ENCODE measurements at regions not wholly inside any gene's neighbourhood (a gene's known extent, or its start where the extent isn't known, plus 50 kb on each side); places are given as distances from the start of the nearest gene placed in this dataset.

DNA sequence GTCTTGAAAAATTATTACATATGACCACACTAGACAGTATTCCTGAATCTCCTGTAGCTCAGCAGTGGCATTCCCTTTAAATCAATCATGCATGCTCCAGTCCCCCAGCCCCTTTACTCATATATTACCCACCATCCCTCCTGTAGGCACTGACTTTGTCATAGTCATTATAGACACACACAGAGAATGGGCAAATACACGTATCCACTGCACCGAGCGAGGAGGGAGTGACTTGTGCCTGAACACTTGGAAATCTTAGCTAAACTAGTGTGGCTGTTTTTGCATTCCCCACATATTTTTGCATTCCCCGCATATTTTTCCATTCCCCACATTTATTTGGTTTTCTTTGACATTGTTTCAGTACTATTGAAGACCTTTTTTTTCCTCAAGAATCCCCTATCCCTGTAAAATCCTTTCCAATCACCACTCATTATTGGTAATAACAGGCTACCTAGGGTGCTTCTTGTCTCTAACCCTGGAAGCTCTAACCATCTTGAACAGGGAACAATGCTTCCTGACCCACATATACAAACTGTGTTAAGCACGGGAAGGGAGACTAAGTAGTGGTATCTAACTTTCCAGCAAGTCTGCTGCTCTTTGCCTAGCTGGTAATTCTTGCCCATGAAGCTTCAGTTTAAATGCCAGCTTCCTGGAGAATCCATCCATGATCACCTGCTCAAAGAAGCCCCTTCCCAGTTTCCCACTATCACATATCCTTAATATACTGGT lies 534.4 kb upstream of the CAMK1G start:
- DNase-seq, result no peak

DNA sequence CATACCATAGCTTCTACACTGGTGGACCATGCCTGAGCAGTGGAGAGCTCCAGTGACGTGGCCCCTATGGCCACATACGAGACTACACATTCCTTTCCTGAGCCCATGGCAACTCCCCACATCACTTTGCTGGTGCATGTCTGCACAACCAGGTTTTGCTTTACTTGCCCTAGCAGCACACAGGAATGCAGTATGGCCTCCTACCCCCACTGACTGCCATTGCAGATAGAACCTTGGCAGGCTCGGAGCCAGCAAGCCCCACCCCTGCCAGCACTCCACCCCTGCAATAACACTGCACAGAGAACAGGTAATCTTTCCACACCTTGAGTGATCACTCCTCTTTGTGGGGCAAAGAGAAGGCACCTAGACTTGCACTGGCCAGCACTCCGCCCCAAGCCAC lies 531.9 kb upstream of the CAMK1G start:
- DNase-seq, result no peak

- no peak for DNase-seq
Measured at GRCh38 chr1:209053587-209053986, 529.9 kb upstream of the CAMK1G start.

- no peak for DNase-seq
Measured at GRCh38 chr1:209057083-209057482, 526.4 kb upstream of the CAMK1G start.

DNA sequence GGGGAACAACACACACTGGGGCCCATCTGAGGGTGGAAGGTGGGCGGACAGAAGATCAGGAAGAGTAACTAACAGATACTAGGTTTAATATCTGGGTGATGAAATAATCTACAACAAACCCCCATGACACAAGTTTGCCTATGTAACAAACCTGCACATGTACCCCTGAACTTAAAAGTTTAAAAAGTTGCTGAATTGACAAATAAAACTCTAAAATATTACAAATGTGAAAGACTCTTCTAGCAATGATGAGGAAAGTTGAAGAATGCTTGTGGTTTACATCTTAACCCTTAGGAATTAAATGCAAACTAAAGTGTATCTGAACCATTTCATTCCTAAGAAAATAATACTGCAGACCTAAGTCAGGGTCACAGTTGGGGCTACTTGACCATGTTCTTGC lies 525.6 kb upstream of the CAMK1G start:
- no peak for DNase-seq

DNA sequence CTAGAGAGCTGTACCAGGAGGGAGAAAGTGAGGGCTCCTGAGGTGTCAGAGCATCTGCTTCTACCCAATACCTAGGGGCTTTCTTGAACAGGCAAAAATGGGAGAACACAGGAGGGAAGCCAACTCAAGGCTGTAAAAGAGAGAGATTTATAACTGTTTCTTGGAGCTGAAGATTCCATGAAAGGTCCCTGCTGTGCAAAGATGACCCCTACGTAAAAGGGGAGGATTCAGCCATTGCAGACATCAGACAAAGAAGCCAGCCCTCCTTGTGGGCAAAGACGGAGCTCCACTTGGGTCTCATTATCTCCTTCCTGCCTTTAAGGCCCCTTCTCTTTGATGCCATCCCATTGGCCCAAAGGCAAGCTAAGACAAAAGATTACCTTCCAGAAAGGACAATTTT lies 524.1 kb upstream of the CAMK1G start:
- DNase-seq, result no peak

DNA sequence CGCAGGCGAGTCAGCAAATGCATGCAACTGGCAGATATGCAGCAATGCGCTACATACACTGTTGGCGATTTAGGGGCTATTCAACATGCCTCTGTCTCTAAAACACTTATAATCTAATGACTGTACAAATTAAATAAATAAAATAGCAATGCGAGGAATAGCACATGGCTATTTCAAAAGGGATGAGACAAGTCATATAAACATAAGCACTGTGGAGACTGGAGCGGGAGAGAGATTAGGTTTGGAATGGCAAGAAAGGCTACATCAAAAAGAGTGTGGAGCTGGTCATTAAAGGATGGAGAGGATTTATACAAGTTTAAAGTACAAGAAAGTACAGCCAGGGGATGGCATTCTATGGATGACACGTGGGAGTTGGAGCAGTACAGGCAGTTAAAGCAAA lies 523.5 kb upstream of the CAMK1G start:
- no peak for DNase-seq

DNA sequence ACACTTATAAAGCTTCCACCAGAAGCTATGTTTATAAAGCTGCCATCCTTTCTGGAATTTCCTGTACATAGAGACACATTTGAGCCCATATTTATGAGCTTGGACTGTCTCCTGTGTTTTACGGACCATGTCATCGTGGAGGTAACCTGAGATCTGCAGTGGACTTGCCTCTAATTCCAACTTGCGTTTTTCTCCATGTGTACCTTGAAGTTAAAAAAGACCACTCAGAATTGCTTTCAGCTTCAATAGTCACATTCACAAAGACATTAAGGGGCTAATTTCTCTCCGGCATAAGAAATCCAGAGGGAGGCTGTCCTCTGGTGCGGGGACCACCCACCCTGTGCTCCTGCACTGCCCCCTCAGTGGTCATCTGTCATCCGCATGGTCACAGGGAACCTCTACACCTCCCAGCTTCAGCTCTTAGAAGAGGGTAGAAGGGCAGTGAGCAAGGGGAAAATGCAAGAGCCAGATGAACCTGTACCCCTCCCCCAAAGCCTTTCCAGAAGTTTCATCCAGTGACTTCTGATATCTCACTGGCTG lies 521.4 kb upstream of the CAMK1G start:
- DNase-seq, result no peak

DNA sequence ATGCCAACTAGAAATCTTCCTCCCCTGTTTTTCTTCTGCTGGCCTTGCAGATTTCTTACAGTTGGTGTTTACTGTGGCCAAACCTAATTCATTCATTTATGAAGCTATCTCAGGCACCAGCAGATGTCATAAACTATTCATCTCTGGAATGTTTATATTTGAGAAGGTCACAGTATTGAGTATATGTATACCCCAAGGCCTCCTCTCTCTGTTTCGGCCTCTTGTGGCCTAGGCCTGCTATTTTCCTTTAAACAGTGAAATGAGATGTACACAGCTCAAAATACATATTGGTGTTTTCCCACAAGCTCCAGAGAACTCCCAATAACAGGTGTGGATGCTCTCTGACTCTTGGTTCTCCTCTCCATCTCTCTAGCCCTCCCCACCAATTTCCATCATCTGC lies 520.7 kb upstream of the CAMK1G start:
- DNase-seq, result no peak

- no peak for DNase-seq
Measured at GRCh38 chr1:209063767-209064659, 519.5 kb upstream of the CAMK1G start.

GRCh38 chr1:209064850-209065706 lies 518.4 kb upstream of the CAMK1G start:
- no peak for DNase-seq

DNA sequence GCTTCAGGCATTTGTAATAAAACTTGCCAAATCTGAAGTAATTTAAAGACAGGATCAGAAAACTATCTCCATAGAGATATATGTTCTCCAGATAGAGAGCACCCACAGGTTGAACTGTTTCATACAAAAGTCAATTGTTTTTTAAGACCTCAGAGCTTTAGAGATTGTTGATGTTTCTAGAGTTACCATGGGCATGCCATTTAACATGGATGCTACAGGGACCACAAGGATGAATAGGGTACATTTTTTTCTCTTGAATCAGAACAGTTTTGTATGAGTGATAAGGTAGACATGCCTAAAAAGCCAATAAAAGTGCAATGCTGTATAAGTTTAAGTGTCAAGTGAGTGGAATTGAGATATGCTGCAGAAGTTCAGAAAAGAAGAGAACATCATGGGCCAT lies 511.0 kb upstream of the CAMK1G start:
- DNase-seq, result no peak

DNA sequence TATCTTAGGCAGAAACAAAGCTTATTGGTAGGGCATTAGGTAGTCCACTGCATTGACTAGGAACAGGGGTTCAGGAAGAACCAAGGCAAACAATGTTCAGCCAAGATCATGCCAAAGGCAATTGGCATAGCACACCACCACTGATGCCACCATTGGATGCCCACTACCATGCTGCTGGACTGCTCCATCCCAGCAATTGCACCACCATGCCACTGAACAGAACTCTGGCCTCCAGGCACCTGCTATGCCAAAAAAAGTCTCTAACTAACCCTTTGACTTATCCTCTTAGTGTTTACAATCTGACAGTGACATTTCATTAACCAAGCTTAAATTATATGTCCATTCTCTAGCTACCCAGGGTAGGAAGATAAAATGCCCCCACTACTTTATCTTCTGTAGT lies 509.6 kb upstream of the CAMK1G start:
- no peak for DNase-seq

DNA sequence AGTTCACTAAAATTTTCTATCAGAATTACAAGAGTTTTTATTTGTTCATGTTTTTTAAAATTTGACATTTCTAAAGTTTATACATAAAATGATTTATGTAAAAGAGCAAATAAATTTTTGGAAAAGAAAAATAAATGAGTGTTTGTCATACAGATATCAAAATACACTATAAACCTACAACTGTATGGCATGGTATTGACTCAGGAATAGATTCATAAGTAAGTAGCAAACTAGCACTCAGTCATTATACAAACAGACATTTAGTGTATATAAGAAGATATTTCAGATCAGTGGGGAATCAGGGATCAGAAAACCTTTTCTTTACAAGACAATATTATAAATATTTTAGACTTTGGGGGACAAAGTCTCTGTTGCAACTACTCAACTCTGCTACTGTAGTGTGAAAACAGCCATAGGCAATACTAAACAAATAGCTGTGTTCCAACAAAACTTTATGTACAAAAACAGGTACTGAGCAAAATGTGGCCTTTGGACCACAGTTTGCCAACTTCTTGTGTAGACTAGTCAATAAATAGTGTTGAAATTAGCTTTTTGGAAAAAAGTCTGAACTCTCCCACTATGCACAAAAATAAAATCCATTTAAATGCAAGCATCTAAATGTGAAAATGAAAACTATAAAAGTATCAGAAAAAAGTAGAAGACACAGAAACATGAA lies 508.8 kb upstream of the CAMK1G start:
- no peak for DNase-seq

GRCh38 chr1:209076688-209077087 lies 506.8 kb upstream of the CAMK1G start:
- no peak for DNase-seq

DNA sequence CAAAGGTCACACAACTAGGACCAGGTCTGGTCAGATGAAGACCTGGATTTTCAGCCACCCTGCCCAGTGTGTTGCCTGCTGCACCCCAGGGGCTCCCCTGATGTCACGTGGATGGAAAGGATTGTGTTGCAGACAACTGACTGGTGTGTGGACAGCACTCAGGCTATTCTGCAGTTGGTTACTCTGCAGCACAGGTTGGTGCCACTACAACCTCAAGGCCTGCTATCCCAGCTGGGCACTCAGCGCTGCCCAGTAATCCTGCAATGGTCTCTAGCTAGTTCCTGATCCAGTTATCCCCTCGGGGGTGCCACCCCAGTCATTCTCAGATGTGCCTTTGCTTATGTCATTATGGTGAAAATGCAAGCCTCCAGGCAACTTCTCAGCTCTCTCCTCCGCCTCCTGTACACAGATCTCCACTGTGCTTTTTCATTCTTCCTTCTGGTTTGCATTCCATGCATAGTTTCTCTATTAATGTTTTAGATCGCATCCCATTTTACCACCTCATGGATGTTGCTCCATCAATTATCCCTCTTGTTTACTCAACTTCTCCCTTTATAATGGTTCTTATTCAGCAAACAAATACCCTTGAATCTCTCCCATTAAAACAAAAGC lies 503.2 kb upstream of the CAMK1G start:
- no peak for DNase-seq

DNA sequence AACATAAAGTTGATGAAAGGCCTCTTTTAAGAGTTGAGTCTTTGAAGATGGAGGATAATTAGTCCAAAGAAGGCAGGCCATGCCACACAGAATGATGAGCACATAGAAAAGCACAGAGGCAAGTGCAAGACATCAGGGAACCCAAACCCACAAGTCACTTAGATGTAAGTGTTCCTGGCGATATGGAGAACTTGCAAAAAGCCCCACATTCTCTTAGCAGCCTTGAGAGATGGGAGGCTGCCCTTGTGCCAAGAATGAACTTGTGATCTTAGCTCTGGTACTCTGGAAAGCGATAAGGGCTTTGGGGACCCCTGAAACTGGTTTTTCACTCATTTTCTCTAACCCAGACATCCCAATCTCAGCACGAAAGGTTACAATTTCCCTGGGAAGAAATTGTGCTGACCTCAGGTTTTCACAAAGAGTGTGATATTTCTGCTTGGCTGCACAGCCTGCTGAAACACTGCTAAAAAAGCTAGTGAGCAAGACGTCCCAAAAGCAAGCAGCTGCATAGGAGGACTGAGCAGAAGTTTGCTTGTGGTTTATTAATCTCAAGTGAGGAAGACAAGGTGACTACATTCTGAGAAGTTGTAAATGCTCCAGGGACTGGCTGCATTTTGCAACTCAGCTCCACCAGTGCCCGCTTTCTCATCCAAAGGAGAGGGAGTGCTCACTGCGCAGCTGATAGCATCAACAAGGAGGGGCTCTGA lies 496.9 kb upstream of the CAMK1G start:
- no peak for DNase-seq

GRCh38 chr1:209094384-209094783 lies 489.1 kb upstream of the CAMK1G start:
- no peak for DNase-seq

DNA sequence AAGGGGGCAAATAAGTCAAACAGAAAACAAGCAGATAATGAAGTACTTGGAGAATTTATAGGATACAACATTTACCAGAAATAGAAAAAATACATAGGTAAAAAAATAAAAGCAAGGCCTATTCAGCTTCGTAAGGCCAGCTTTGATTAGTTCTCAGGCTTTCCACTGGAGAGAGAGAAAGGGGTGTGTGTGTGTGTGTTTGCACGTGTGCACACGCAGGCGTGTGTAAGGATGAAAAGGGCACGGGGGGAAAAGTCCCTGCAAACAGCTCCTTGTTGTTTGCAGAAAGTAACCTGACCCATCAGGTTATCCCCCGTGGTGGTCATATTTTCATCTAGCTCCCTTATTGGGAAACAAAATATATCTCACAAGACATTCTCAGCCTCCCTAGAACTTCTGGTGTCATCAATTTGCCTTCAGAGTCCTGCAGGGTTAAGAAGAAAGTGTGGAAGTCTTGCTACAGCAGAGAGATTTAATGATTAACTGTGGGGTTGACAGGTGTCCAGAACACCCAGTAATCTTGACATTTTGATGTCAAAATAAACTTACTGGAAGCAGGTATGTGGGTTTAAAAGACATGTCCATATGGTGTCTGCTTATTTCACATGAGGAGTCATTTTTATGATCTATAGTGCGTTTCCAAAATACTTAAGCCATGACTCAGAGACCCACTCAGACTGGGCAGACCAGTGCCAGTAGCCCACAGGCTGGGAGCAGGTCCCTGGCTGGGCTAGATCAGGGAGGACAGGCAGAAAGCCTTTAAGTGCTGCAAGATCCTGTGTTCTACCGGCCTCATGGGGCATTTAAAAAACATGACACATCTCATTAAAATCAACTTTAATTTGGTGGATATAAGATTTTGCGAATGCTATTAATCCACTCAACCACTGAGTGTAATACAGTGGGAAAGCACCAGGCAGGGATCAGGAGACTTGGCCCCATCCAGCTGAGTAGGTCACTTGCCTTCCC lies 487.6 kb upstream of the CAMK1G start:
- DNase-seq, result no peak

GRCh38 chr1:209100460-209100859 lies 483.1 kb upstream of the CAMK1G start:
- no peak for DNase-seq

All from activated naive CD4-positive, alpha-beta T cell treated with Interleukin-2 at 50 U/mL for 16 hours (primary cell).